Ovary (tissue), 3 donors: ENCODE measurements at regions not wholly inside any gene's neighbourhood (a gene's known extent, or its start where the extent isn't known, plus 50 kb on each side); places are given as distances from the start of the nearest gene placed in this dataset.

Experiments
- POLR2A ChIP-seq: fragments of 450-650 bp; IDR thresholded peaks from one replicate; pipeline ENCODE4 v1.6.1; 2017; ENCODE audit warnings: antibody characterized with exemption, mild to moderate bottlenecking, moderate library complexity
- TF ChIP-seq, protein P1 (sequence below), 3 donors: fragments of 450-650 bp in 2 of 3; fragments of 200-600 bp in 1 of 3; IDR thresholded peaks; one replicate each; pipeline versions ENCODE4 v1.5.1 to v1.8.0; 2016 to 2022; ENCODE audit warnings: antibody characterized with exemption in 3 of 3, mild to moderate bottlenecking in 1 of 3
- donor health status: DM: no; HTN: no; CAD: no.

DNA sequence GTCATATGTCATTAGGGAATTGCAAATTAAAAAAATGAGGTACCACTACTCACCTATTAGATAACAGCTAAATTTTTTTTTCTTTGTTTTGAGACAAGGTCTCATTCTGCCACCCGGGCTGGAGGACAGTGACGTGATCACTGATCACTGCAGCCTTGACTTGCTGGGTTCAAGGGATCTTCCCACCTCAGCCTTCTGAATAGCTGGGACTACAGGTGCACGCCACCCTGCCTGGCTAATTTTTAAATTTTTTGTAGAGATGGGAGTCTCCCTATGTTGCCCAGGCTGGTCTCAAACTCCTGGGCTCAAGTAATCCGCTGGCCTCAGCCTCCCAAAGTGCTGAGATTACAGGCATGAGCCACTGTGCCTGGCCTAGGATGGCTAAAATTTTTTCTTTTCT lies 57.1 kb upstream of the NCOA3 start:
- no peak for TF ChIP-seq POLR2A
- TF ChIP-seq, protein P1, sequence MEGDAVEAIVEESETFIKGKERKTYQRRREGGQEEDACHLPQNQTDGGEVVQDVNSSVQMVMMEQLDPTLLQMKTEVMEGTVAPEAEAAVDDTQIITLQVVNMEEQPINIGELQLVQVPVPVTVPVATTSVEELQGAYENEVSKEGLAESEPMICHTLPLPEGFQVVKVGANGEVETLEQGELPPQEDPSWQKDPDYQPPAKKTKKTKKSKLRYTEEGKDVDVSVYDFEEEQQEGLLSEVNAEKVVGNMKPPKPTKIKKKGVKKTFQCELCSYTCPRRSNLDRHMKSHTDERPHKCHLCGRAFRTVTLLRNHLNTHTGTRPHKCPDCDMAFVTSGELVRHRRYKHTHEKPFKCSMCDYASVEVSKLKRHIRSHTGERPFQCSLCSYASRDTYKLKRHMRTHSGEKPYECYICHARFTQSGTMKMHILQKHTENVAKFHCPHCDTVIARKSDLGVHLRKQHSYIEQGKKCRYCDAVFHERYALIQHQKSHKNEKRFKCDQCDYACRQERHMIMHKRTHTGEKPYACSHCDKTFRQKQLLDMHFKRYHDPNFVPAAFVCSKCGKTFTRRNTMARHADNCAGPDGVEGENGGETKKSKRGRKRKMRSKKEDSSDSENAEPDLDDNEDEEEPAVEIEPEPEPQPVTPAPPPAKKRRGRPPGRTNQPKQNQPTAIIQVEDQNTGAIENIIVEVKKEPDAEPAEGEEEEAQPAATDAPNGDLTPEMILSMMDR (IDR thresholded peaks at IDR 0.05) = no peak
